HFF-Myc (cell line): ENCODE measurements at regions not wholly inside any gene's neighbourhood (a gene's known extent, or its start where the extent isn't known, plus 50 kb on each side); places are given as distances from the start of the nearest gene placed in this dataset.

Source experiments
- DNase-seq: peaks from one replicate; pipeline ENCODE4 v3.0.0-alpha.2; 2011; ENCODE audit warnings: low read depth; ENCODE audit errors: extremely low read depth
- H3K4me3 ChIP-seq: replicated peaks from 2 replicates; pipeline ENCODE4 v1.5.1; 2011; ENCODE audit warnings: low read depth, mild to moderate bottlenecking, control low read depth, low read length
- CTCF ChIP-seq: IDR thresholded peaks from 2 replicates; pipeline ENCODE4 v1.5.1; 2012; ENCODE audit warnings: mild to moderate bottlenecking, low read depth, low read length, control low read depth; ENCODE audit errors: missing control alignments

- no peak for DNase-seq
- no peak overlapping the region for H3K4me3 ChIP-seq
- no peak for TF ChIP-seq CTCF
Measured at GRCh38 chr6:158920311-158920905, 79.6 kb downstream of the RSPH3 start.

GRCh38 chr6:158919865-158920264 lies 80.1 kb downstream of the RSPH3 start:
- H3K4me3 ChIP-seq, result no peak overlapping the region
- DNase-seq, result no peak
- no peak for TF ChIP-seq CTCF

GRCh38 chr6:158916617-158917016 lies 83.4 kb downstream of the RSPH3 start:
- no peak for TF ChIP-seq CTCF
- no peak for DNase-seq
- no peak overlapping the region for H3K4me3 ChIP-seq

- no peak for DNase-seq
- no peak overlapping the region for H3K4me3 ChIP-seq
- TF ChIP-seq CTCF, result no peak
Measured at GRCh38 chr6:158914923-158915322, 85.1 kb downstream of the RSPH3 start.

GRCh38 chr6:158913580-158913979 lies 86.4 kb downstream of the RSPH3 start:
- no peak for DNase-seq
- no peak for TF ChIP-seq CTCF
- H3K4me3 ChIP-seq, result no peak overlapping the region

- no peak for DNase-seq
- H3K4me3 ChIP-seq, result no peak overlapping the region
- no peak for TF ChIP-seq CTCF
Measured at GRCh38 chr6:158912655-158913054, 87.3 kb downstream of the RSPH3 start.
